Left lung (tissue), 4 donors: ENCODE measurements at regions not wholly inside any gene's neighbourhood (a gene's known extent, or its start where the extent isn't known, plus 50 kb on each side); places are given as distances from the start of the nearest gene placed in this dataset.

ENCODE experiments used
- ATAC-seq: fragments of 200-7000 bp; cut with Tn5 transposase; one replicate; pipeline ENCODE4 v1.9.1; 2020; ENCODE audit warnings: moderate library complexity
- DNase-seq, 4 donors: peaks; one replicate each; pipeline ENCODE4 v3.0.0-alpha.2; 2013 to 2020
- H3K27ac ChIP-seq, 2 donors: fragments of 200-600 bp; sonication (generic) in 1 of 2; one replicate each; pipeline versions ENCODE4 v1.5.0 to v1.8.0; 2020 to 2021
- H3K27me3 ChIP-seq, 2 donors: fragments of 200-600 bp; sonication (generic) in 1 of 2; one replicate each; pipeline versions ENCODE4 v1.5.0 to v1.8.0; 2020 to 2021
- H3K36me3 ChIP-seq, 2 donors: fragments of 200-600 bp; sonication (generic) in 1 of 2; one replicate each; pipeline versions ENCODE4 v1.5.0 to v1.8.0; 2020 to 2021
- H3K4me1 ChIP-seq, 2 donors: fragments of 200-600 bp; one replicate each; pipeline ENCODE4 v1.8.0; 2021
- H3K4me3 ChIP-seq, 2 donors: fragments of 200-600 bp; sonication (generic) in 1 of 2; one replicate each; pipeline versions ENCODE4 v1.5.0 to v1.8.0; 2020 to 2021; ENCODE audit warnings: mild to moderate bottlenecking in 1 of 2
- H3K9me3 ChIP-seq, 2 donors: fragments of 200-600 bp; sonication (generic) in 1 of 2; one replicate each; pipeline versions ENCODE4 v1.5.0 to v1.8.0; 2020 to 2021
- CTCF ChIP-seq, 2 donors: fragments of 200-600 bp; sonication (generic) in 1 of 2; IDR thresholded peaks; one replicate each; pipeline versions ENCODE4 v1.5.0 to v1.8.0; 2021; ENCODE audit warnings: antibody characterized with exemption in 2 of 2
- intact Hi-C, 2 donors: fragments of 100-400 bp; cut with DNase I; formaldehyde crosslinking; loops; one replicate each; pipeline versions ENCODE4 v1.11.2 to v1.14.2; 2022
- donor health status: DM: no; HTN: yes; CAD: no.
- donor health status: DM: no; HTN: no; CAD: no.

- Histone ChIP-seq H3K9me3 (peaks cover 0 to 4% of the 10 kb centered on the region in 2 donors), H3K4me3 (no peak overlapping the region), H3K27me3 (no peaks in the 10 kb centered on the region), H3K36me3 (no peaks in the 10 kb centered on the region), H3K27ac (no peak overlapping the region), H3K4me1 (no peaks in the 10 kb centered on the region)
- ATAC-seq (no peak), DNase-seq (no peak)
- no peak for TF ChIP-seq CTCF (IDR thresholded peaks at IDR 0.05)
- intact Hi-C loops: no loop called here
These were observed 1089.3 kb downstream of the PCDH18 start for GRCh38 chr4:136443006-136443405.

- DNase-seq: no peak
These were observed 1089.8 kb downstream of the PCDH18 start for GRCh38 chr4:136442447-136442846.

GRCh38 chr4:136441629-136442282 lies 1090.5 kb downstream of the PCDH18 start:
- Histone ChIP-seq H3K27ac (no peak overlapping the region), H3K9me3 (peaks cover 0 to 4% of the 10 kb centered on the region in 2 donors), H3K4me1 (no peaks in the 10 kb centered on the region), H3K27me3 (no peaks in the 10 kb centered on the region), H3K36me3 (no peaks in the 10 kb centered on the region), H3K4me3 (no peak overlapping the region)
- no peak for DNase-seq
- intact Hi-C loops: no loop called here
- TF ChIP-seq CTCF (IDR thresholded peaks at IDR 0.05): no peak
- ATAC-seq: no peak

More at GRCh38 chr4:136442447-136442846, 1089.8 kb downstream of the PCDH18 start:
- no peaks in the 10 kb centered on the region for H3K4me1 ChIP-seq
- no peak overlapping the region for H3K27ac ChIP-seq
- intact Hi-C loops: no loop called here
- no peak overlapping the region for H3K4me3 ChIP-seq
- H3K36me3 ChIP-seq: no peaks in the 10 kb centered on the region
- no peak for ATAC-seq
- H3K27me3 ChIP-seq: no peaks in the 10 kb centered on the region
- no peak for TF ChIP-seq CTCF (IDR thresholded peaks at IDR 0.05)
- peaks cover 0 to 4% of the 10 kb centered on the region in 2 donors for H3K9me3 ChIP-seq

- Histone ChIP-seq H3K9me3 (peaks cover 0 to 4% of the 10 kb centered on the region in 2 donors), H3K4me3 (no peak overlapping the region), H3K36me3 (no peaks in the 10 kb centered on the region), H3K27ac (no peak overlapping the region), H3K27me3 (no peaks in the 10 kb centered on the region), H3K4me1 (no peaks in the 10 kb centered on the region)
- ATAC-seq: no peak
- TF ChIP-seq CTCF (IDR thresholded peaks at IDR 0.05): no peak
- intact Hi-C loops: no loop called here
- no peak for DNase-seq
These were observed 1093.6 kb downstream of the PCDH18 start for GRCh38 chr4:136438645-136439044.

GRCh38 chr4:136424052-136424451 lies 1108.2 kb downstream of the PCDH18 start:
- H3K4me3 ChIP-seq: no peak overlapping the region
- H3K9me3 ChIP-seq: no peaks in the 10 kb centered on the region
- no peaks in the 10 kb centered on the region for H3K27me3 ChIP-seq
- no peak for TF ChIP-seq CTCF (IDR thresholded peaks at IDR 0.05)
- ATAC-seq: no peak
- H3K4me1 ChIP-seq: no peaks in the 10 kb centered on the region
- intact Hi-C loops: no loop called here
- no peak for DNase-seq
- no peak overlapping the region for H3K27ac ChIP-seq
- H3K36me3 ChIP-seq: no peaks in the 10 kb centered on the region
